HG03095 (cell line): ENCODE measurements at regions not wholly inside any gene's neighbourhood (a gene's known extent, or its start where the extent isn't known, plus 50 kb on each side); places are given as distances from the start of the nearest gene placed in this dataset.

Source experiments
- ATAC-seq: cut with Tn5 transposase; IDR thresholded peaks from one replicate; pipeline ENCODE4 v1.9.1; 2021; ENCODE audit warnings: moderate library complexity; ENCODE audit not compliant: unreplicated experiment

GRCh38 chr10:56679578-56679977 lies 318.5 kb upstream of the ZWINT start:
- ATAC-seq = no peak

GRCh38 chr10:56662765-56663447 lies 301.8 kb upstream of the ZWINT start:
- peak; percentile 92 for ATAC-seq

- ATAC-seq = no peak
These were observed 292.2 kb upstream of the ZWINT start for GRCh38 chr10:56653289-56653688.

DNA sequence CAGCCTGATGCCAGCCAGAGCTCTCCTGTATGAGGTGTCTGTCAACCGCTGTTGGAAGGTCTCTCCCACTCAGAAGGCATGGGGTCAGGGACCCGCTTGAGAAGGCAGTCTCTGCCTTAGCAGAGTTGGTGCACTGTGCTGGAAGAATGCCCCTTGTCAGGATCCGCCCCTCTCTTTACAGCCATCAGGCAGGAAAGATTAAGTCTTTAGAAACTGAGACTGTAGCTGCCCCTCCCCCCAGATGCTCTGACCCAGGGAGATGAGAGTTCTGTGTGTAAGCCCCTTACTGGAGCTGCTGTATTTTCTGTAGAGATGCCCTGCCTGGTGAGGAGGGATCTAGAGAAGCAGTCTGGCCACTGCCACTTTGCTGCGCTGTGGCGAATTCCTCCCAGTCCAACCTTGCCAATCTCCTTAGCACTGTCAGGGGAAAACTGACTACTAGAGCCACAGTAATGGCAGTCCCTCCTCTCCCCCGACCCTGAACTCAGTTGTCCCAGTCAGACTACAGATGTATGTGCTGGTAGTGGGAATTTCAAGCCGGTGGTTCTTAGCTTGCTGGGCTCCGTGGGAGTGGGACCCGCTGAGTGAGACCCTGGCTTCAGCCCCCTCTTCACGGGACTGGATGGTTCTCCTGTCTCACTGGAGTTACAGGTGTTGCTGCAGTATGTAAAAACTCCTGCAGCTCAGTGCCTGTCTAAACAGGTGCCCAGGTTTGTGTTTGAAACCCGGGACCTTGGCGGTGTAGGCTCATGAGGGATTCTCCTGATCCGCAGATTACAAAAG lies 285.5 kb upstream of the ZWINT start:
- no peak for ATAC-seq

- peak; percentile 100 for ATAC-seq
These were observed 272.9 kb upstream of the ZWINT start for GRCh38 chr10:56633876-56634452.

DNA sequence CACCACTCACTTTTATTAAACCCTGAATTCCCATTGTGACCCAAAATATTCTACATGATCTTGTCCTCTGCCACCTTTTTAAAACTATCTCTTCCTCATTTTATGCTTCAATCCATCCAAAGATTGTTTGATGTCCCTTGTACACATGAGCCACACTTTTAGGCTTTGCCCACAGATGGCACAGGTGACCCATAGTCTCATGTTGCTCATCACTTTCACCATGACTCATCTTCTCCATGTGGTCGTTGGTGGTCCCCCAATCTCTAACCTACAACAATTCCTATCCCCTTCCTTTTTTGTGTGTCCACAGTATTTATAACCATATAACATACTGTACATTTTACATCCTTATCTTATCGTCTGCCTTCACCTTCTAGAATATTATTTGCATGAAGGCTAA lies 271.5 kb upstream of the ZWINT start:
- ATAC-seq = no peak

- ATAC-seq = peak; percentile 42
These were observed 263.0 kb upstream of the ZWINT start for GRCh38 chr10:56624082-56624481.

DNA sequence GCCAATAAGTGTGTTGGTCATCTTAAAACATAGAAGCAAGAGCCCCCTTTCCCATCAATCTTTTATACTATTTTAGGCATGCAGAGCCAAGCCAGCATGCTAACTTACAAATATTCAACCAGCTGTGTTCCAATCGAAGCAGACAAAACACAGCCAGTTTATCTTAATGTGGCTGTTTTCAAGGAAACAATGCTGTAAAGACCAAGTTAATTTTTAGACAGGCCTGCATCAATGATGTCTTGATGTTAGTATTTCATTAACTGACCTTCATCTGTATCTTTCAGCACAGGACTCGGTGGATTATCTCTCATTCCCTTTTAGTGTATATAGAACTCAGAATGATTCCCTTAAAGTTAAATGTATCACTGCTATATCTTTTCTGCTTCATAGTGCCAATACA lies 262.0 kb upstream of the ZWINT start:
- no peak for ATAC-seq

GRCh38 chr10:56622335-56622973 lies 261.4 kb upstream of the ZWINT start:
- peak; percentile 88 for ATAC-seq

- ATAC-seq = no peak
These were observed 245.1 kb upstream of the ZWINT start for GRCh38 chr10:56606202-56606601.

GRCh38 chr10:56605051-56605450 lies 244.0 kb upstream of the ZWINT start:
- ATAC-seq = no peak

DNA sequence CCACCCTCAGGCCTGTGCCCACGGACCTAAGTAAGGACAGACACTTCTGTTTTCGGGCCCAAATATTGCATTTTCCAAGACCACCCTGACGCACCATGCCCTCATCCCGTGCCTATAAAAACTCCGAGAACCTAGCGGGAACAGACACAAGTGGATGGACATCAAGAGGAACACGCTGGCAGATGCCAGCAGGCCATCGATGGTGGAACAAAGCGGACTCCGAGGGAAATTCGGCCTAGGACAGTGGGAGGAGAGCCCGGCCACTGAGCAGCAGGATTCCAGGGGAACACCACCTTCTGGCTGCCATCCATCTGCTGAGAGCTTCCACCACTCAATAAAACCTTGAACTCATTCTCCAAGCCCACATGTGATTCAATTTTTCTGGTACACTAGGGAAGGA lies 243.6 kb upstream of the ZWINT start:
- no peak for ATAC-seq

- ATAC-seq = no peak
These were observed 238.1 kb upstream of the ZWINT start for GRCh38 chr10:56599201-56599600.

- no peak for ATAC-seq
These were observed 235.2 kb upstream of the ZWINT start for GRCh38 chr10:56596257-56596656.

DNA sequence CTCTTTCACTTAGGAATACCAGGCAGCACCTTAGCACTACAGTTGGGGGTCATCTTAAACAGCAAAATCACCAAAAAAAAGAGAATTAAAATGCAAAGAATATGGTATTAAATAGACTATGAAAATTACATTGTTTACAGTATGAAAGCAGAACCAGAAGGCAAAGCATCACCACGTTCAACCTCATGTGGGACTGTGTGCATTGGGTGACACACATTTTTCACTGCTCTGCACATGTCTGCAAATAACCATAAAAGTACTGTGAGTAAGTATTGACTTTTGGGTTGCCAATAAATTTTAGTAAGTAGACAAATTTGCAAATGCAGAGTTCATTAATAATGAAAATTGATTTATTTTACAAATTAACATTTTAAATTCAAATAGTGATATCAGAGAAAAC lies 232.1 kb upstream of the ZWINT start:
- no peak for ATAC-seq

GRCh38 chr10:56586461-56586891 lies 225.4 kb upstream of the ZWINT start:
- ATAC-seq = no peak

DNA sequence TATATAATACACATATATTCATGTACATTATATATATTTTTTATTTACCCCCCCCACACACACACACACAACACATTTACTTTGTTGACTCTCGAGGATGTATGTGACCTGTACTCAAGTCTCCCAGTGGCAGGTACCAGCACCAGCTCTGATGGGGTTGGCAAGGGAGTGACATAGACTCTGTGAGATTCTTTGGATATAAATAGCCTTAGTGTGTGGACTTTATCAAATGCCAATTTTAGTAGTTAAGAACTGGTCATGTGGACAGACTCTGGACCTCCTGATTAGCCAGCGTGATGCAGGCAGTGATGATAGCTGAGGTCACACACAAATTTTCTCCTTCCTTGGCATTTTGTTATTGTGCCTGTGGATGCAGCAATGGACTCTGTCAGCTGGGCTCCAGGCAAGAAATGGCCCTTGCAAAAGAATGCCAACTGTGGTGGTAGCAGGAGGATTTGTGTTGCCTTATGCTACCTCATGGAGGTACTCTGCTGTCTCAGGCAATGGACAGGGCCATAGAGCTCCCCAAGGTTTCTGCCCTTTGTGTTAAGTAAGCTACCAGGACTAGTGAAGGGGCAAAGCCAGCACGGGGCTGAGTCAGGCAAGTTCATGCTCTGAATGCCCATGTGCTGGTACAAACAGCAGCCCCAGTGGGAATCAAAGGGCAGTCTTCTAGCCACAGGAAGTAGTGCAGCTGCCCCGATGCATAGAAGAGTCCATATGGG lies 224.6 kb upstream of the ZWINT start:
- no peak for ATAC-seq

DNA sequence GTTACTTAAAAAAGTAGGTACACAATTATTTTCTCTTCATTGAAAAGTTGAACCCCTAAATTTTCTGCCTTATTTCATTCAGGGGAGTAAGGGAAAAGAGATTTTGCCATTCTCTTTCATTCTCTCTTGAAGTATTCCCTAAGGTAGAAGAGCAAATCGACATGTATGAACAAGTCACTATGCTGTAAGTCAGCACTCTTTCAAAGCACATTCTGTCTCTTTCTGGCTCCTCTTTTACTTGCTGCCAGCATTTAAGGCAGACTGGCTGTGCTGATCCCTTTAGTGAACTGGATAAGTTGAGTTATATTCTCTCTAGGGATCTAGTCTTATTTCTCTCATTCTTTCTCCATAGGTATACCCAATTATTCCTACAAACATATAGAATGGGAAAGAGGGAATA lies 222.3 kb upstream of the ZWINT start:
- ATAC-seq = no peak

DNA sequence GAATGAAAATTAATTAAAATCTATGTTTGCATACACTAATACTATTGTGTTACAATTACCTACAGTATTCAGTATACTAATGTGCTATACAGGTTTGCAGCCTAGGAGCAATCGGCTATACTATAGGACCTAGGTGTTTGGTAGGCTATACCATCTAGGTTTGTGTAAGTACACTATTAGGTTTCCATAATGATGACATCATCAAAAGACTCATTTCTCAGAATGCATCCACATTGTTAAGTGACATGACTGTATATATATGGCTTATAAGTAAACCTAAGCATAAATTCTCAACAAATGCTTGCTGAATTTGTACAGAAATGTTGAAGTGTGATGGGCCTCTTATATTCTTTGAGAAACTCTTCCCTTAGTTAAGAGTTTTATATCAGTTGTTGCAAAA lies 206.5 kb upstream of the ZWINT start:
- no peak for ATAC-seq

GRCh38 chr10:56561336-56561735 lies 200.3 kb upstream of the ZWINT start:
- ATAC-seq = no peak

DNA sequence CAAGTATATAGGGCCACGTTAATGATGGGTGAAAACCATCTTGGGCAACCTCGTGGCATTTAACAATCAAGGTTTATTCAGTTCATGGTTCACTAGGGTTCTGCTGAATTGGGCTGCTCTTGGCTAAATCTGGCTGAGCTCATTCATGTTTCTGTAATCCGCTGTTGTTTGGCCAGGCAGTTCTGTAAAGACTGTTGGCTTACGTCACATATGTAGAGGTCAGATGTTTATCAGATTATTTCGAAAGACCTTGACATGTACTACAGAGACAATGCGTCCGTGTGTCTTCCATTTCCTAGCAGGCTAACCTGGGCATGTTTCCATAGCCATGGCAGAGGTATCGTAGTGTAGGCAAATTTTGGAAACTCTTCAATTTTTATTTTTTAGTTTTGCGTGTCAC lies 190.0 kb upstream of the ZWINT start:
- ATAC-seq = no peak
